HEK293 (cell line): ENCODE measurements at regions not wholly inside any gene's neighbourhood (a gene's known extent, or its start where the extent isn't known, plus 50 kb on each side); places are given as distances from the start of the nearest gene placed in this dataset.

Experiments
- CTCF ChIA-PET: fragments of 350-600 bp; formaldehyde crosslinking; extraction: SDS; loops from one replicate; lab custom pipeline; 2021; ENCODE audit warnings: antibody characterized with exemption; lab: Yijun Ruan, JAX
- POLR2A ChIA-PET: fragments of 300-600 bp; formaldehyde crosslinking; extraction: SDS; loops from one replicate; lab custom pipeline; 2020; ENCODE audit warnings: antibody characterized with exemption, inconsistent platforms; lab: Yijun Ruan, JAX
- H3K27ac ChIP-seq: fragments of 200-500 bp; sonication (Bioruptor generic); 2 replicates; pipeline ENCODE4 v1.5.1; 2014; ENCODE audit warnings: low read depth, low read length, control low read depth, inconsistent platforms; ENCODE audit errors: extremely low read depth
- H3K36me3 ChIP-seq, 2 experiments: fragments of 200-500 bp in 1 of 2; sonication (Bioruptor generic) in 1 of 2; 1 replicate in 1 of 2; 2 replicates in 1 of 2; pipeline ENCODE4 v1.5.1; 2014 to 2017; ENCODE audit warnings: inconsistent platforms in 2 of 2, low read length in 2 of 2; ENCODE audit not compliant: control insufficient read depth in 2 of 2, insufficient read depth in 1 of 2
- H3K4me1 ChIP-seq: fragments of 200-500 bp; sonication (Bioruptor generic); 2 replicates; pipeline ENCODE4 v1.5.1; 2014; ENCODE audit warnings: mild to moderate bottlenecking, low read length, inconsistent platforms; ENCODE audit not compliant: control insufficient read depth, insufficient read depth
- H3K4me3 ChIP-seq: 2 replicates; pipeline ENCODE4 v1.5.1; 2011; ENCODE audit warnings: low read depth, mild to moderate bottlenecking, control low read depth, low read length, moderate library complexity
- H3K9me3 ChIP-seq: fragments of 200-500 bp; sonication (Bioruptor generic); 2 replicates; pipeline ENCODE4 v1.5.1; 2014; ENCODE audit warnings: low read depth, low read length, inconsistent platforms; ENCODE audit not compliant: control insufficient read depth, insufficient read depth
- GLI2 ChIP-seq: fragments of 450-650 bp; formaldehyde crosslinking; IDR thresholded peaks from 2 replicates; pipeline ENCODE4; 2017; ENCODE audit warnings: missing biosample characterization, missing genetic modification characterization, low read depth, borderline replicate concordance
- KLF7 ChIP-seq: fragments of 450-650 bp; formaldehyde crosslinking; IDR thresholded peaks from 2 replicates; pipeline ENCODE4 v1.5.1; 2016; ENCODE audit warnings: missing biosample characterization, missing genetic modification characterization, borderline replicate concordance
- PRDM1 ChIP-seq: fragments of 450-650 bp; formaldehyde crosslinking; IDR thresholded peaks from 2 replicates; pipeline ENCODE4; 2016; ENCODE audit warnings: missing biosample characterization, missing genetic modification characterization
- SCRT2 ChIP-seq: fragments of 450-650 bp; formaldehyde crosslinking; IDR thresholded peaks from 2 replicates; pipeline ENCODE4 v1.5.1; 2016; ENCODE audit warnings: missing biosample characterization, missing genetic modification characterization
- SP3 ChIP-seq: fragments of 450-650 bp; formaldehyde crosslinking; IDR thresholded peaks from 2 replicates; pipeline ENCODE4 v1.5.1; 2016; ENCODE audit warnings: missing biosample characterization, missing genetic modification characterization
- TCF7L2 ChIP-seq: IDR thresholded peaks from 2 replicates; pipeline ENCODE4 v1.6.1; 2011; ENCODE audit warnings: low read depth, mild to moderate bottlenecking, inconsistent platforms, low read length, moderate library complexity, borderline replicate concordance
- TRIM28 ChIP-seq: IDR thresholded peaks from 2 replicates; pipeline ENCODE4 v1.6.1; 2011; ENCODE audit warnings: low read length, control low read depth, borderline replicate concordance
- YY1 ChIP-seq: fragments of 450-650 bp; formaldehyde crosslinking; IDR thresholded peaks from 2 replicates; pipeline ENCODE4 v1.5.1; 2018; ENCODE audit warnings: missing biosample characterization, missing genetic modification characterization
- ZBTB1 ChIP-seq: fragments of 450-650 bp; formaldehyde crosslinking; IDR thresholded peaks from 2 replicates; pipeline ENCODE4 v1.5.1; 2016; ENCODE audit warnings: missing biosample characterization, missing genetic modification characterization
- ZBTB21 ChIP-seq: fragments of 450-650 bp; formaldehyde crosslinking; IDR thresholded peaks from 2 replicates; pipeline ENCODE4 v1.5.1; 2017; ENCODE audit warnings: missing biosample characterization, missing genetic modification characterization
- ZBTB48 ChIP-seq: fragments of 450-650 bp; formaldehyde crosslinking; IDR thresholded peaks from 2 replicates; pipeline ENCODE4 v1.5.1; 2016; ENCODE audit warnings: missing biosample characterization, missing genetic modification characterization
- ZFP37 ChIP-seq: fragments of 450-650 bp; formaldehyde crosslinking; IDR thresholded peaks from 2 replicates; pipeline ENCODE4 v1.5.1; 2016; ENCODE audit warnings: missing biosample characterization, missing genetic modification characterization
- ZNF112 ChIP-seq: fragments of 450-650 bp; formaldehyde crosslinking; IDR thresholded peaks from 2 replicates; pipeline ENCODE4 v1.5.0; 2017; ENCODE audit warnings: missing biosample characterization, missing genetic modification characterization
- ZNF114 ChIP-seq: fragments of 450-650 bp; formaldehyde crosslinking; IDR thresholded peaks from 2 replicates; pipeline ENCODE4 v1.5.0; 2017; ENCODE audit warnings: missing biosample characterization, missing genetic modification characterization
- ZNF169 ChIP-seq: fragments of 450-650 bp; formaldehyde crosslinking; IDR thresholded peaks from 2 replicates; pipeline ENCODE4 v1.5.1; 2016; ENCODE audit warnings: missing biosample characterization, missing genetic modification characterization
- ZNF184 ChIP-seq: fragments of 450-650 bp; IDR thresholded peaks from 2 replicates; pipeline ENCODE4 v1.5.1; 2018; ENCODE audit warnings: missing biosample characterization, mild to moderate bottlenecking, missing genetic modification characterization
- ZNF23 ChIP-seq: fragments of 450-650 bp; formaldehyde crosslinking; IDR thresholded peaks from 2 replicates; pipeline ENCODE4 v1.5.1; 2016; ENCODE audit warnings: missing biosample characterization, missing genetic modification characterization, borderline replicate concordance
- ZNF274 ChIP-seq, 2 experiments: fragments of 200-500 bp in 1 of 2; fragments of 450-650 bp in 1 of 2; sonication (Bioruptor generic) in 1 of 2; formaldehyde crosslinking in 1 of 2; IDR thresholded peaks; 2 replicates each; pipeline versions ENCODE4 v1.5.1 to v1.6.1; 2014 to 2016; ENCODE audit warnings: borderline replicate concordance in 1 of 2, inconsistent platforms in 1 of 2, low read length in 1 of 2, missing biosample characterization in 1 of 2, missing genetic modification characterization in 1 of 2
- ZNF302 ChIP-seq: fragments of 450-650 bp; formaldehyde crosslinking; IDR thresholded peaks from 2 replicates; pipeline ENCODE4 v1.5.1; 2016; ENCODE audit warnings: missing biosample characterization, missing genetic modification characterization, low read depth
- ZNF311 ChIP-seq: fragments of 450-650 bp; formaldehyde crosslinking; IDR thresholded peaks from 2 replicates; pipeline ENCODE4 v1.5.1; 2017; ENCODE audit warnings: missing biosample characterization, missing genetic modification characterization, borderline replicate concordance
- ZNF426 ChIP-seq: fragments of 450-650 bp; formaldehyde crosslinking; IDR thresholded peaks from 2 replicates; pipeline ENCODE4 v1.5.1; 2017; ENCODE audit warnings: missing biosample characterization, missing genetic modification characterization, mild to moderate bottlenecking, inconsistent platforms, moderate library complexity
- ZNF433 ChIP-seq: fragments of 450-650 bp; formaldehyde crosslinking; IDR thresholded peaks from 2 replicates; pipeline ENCODE4 v1.5.1; 2016; ENCODE audit warnings: missing biosample characterization, missing genetic modification characterization, low read depth
- ZNF513 ChIP-seq: fragments of 450-650 bp; IDR thresholded peaks from 2 replicates; pipeline ENCODE4 v1.5.1; 2018; ENCODE audit warnings: missing biosample characterization, missing genetic modification characterization
- ZNF518A ChIP-seq: fragments of 450-650 bp; formaldehyde crosslinking; conservative IDR thresholded peaks from 2 replicates; pipeline ENCODE4 v1.5.1; 2016; ENCODE audit warnings: low read depth, missing biosample characterization, missing genetic modification characterization
- ZNF580 ChIP-seq: fragments of 450-650 bp; formaldehyde crosslinking; IDR thresholded peaks from 2 replicates; pipeline ENCODE4 v1.5.1; 2016; ENCODE audit warnings: missing biosample characterization, missing genetic modification characterization
- ZNF585B ChIP-seq: fragments of 450-650 bp; formaldehyde crosslinking; IDR thresholded peaks from 2 replicates; pipeline ENCODE4 v1.5.1; 2016; ENCODE audit warnings: missing biosample characterization, missing genetic modification characterization
- ZNF670 ChIP-seq: fragments of 450-650 bp; formaldehyde crosslinking; IDR thresholded peaks from 2 replicates; pipeline ENCODE4 v1.5.1; 2016; ENCODE audit warnings: missing biosample characterization, missing genetic modification characterization, low read depth
- ZNF830 ChIP-seq: fragments of 450-650 bp; IDR thresholded peaks from 2 replicates; pipeline ENCODE4 v1.5.0; 2018; ENCODE audit warnings: missing biosample characterization, missing genetic modification characterization, low read depth, mild to moderate bottlenecking, moderate library complexity
- ZSCAN16 ChIP-seq: fragments of 450-650 bp; formaldehyde crosslinking; IDR thresholded peaks from 2 replicates; pipeline ENCODE4 v1.5.1; 2016; ENCODE audit warnings: missing biosample characterization, missing genetic modification characterization
- ZSCAN23 ChIP-seq: fragments of 450-650 bp; formaldehyde crosslinking; IDR thresholded peaks from 2 replicates; pipeline ENCODE4 v1.5.1; 2016; ENCODE audit warnings: missing biosample characterization, missing genetic modification characterization

- H3K4me3 ChIP-seq = no peak overlapping the region
- TF ChIP-seq ZNF112 (tag by site-specific recombination) = no peak
- TF ChIP-seq TRIM28 = no peak
- no peak for TF ChIP-seq ZNF830
- no peak for TF ChIP-seq PRDM1 (tag by site-specific recombination)
- no peak for TF ChIP-seq ZFP37 (tag by site-specific recombination)
- TF ChIP-seq ZNF426 (tag by site-specific recombination) = no peak
- no peak for TF ChIP-seq ZNF580 (tag by site-specific recombination)
- no peak for TF ChIP-seq ZBTB1 (tag by site-specific recombination)
- TF ChIP-seq ZNF274 (IDR thresholded peaks at IDR 0.05; ENCODE audit: low read length) = no peak
- no peak for TF ChIP-seq ZNF274 (tag by site-specific recombination; IDR thresholded peaks at IDR 0.05; ENCODE audit: borderline replicate concordance)
- TF ChIP-seq KLF7 = no peak
- TF ChIP-seq YY1 (tag by site-specific recombination) = no peak
- no peak for TF ChIP-seq ZNF114 (tag by site-specific recombination)
- no peak for TF ChIP-seq ZNF23
- TF ChIP-seq SCRT2 (tag by site-specific recombination) = no peak
- no peak for TF ChIP-seq ZSCAN23 (tag by site-specific recombination)
- TF ChIP-seq ZNF433 (tag by site-specific recombination) = no peak
- no peak for TF ChIP-seq TCF7L2
- no peak for TF ChIP-seq ZNF513 (tag by site-specific recombination)
- no peak for TF ChIP-seq GLI2
- TF ChIP-seq, all 188 proteins: peak for 0
- H3K4me1 ChIP-seq = no peaks in the 10 kb centered on the region
- CTCF ChIA-PET = interaction anchor here (0.8 kb wide), 1 partner anchor 489 kb away, joined by 4 read pairs; no protein-coding TSS in a partner anchor
- POLR2A ChIA-PET = no interaction called here
- no peak overlapping the region for H3K27ac ChIP-seq
- H3K9me3 ChIP-seq = peaks cover 4% of the 10 kb centered on the region; the same call in 1 of the 2 replicates
- no peaks in the 10 kb centered on the region; a peak in 1 of 3 replicates for H3K36me3 ChIP-seq
Observed at GRCh38 chr19:31543456-31543855, 194.2 kb upstream of the TSHZ3 start.

GRCh38 chr19:31545777-31546176 is 196.5 kb upstream of the TSHZ3 start:
- Histone ChIP-seq H3K4me3 (no peak overlapping the region), H3K27ac (no peak overlapping the region), H3K4me1 (no peaks in the 10 kb centered on the region), H3K9me3 (no peaks in the 10 kb centered on the region; the same call in 1 of the 2 replicates), H3K36me3 (no peaks in the 10 kb centered on the region; a peak in 1 of 3 replicates)
- CTCF ChIA-PET = interaction anchor here (0.7 to 1.3 kb wide), 5 partner anchors 61 to 679 kb away, joined by 3 to 4 read pairs (median 3); no protein-coding TSS in a partner anchor
- POLR2A ChIA-PET = no interaction called here
- TF ChIP-seq ZNF585B (tag by site-specific recombination) (no peak), ZBTB21 (no peak), ZNF670 (tag by site-specific recombination) (no peak), ZNF518A (tag by site-specific recombination) (no peak), ZNF311 (tag by site-specific recombination) (no peak), ZNF302 (no peak), ZBTB48 (no peak), SP3 (tag by site-specific recombination) (no peak), ZNF184 (no peak), ZSCAN16 (tag by site-specific recombination) (no peak), ZNF169 (tag by site-specific recombination) (no peak)
